BLaER1 treated with 17β-estradiol and CSF1 and Interleukin-3, amounts not matched to agents 10 nM and 100 nM (cell line): ENCODE measurements at regions not wholly inside any gene's neighbourhood (a gene's known extent, or its start where the extent isn't known, plus 50 kb on each side); places are given as distances from the start of the nearest gene placed in this dataset.

ENCODE experiments used
- H3K27ac ChIP-seq, 11 experiments: shearing (Covaris generic); formaldehyde crosslinking; 2 replicates each; pipeline ENCODE4 v1.8.1; 2022
- H3K27me3 ChIP-seq, 11 experiments: shearing (Covaris generic); formaldehyde crosslinking; 2 replicates each; pipeline ENCODE4 v1.8.1; 2022
- H3K36me3 ChIP-seq, 11 experiments: shearing (Covaris generic); formaldehyde crosslinking; 2 replicates each; pipeline ENCODE4 v1.8.1; 2022
- H3K4me1 ChIP-seq, 10 experiments: shearing (Covaris generic); formaldehyde crosslinking; 2 replicates each; pipeline ENCODE4 v1.8.1; 2022
- H3K4me2 ChIP-seq, 11 experiments: shearing (Covaris generic); formaldehyde crosslinking; 2 replicates each; pipeline ENCODE4 v1.8.1; 2022
- H3K4me3 ChIP-seq, 10 experiments: shearing (Covaris generic); formaldehyde crosslinking; 2 replicates each; pipeline ENCODE4 v1.8.1; 2022
- H3K9ac ChIP-seq, 11 experiments: shearing (Covaris generic); formaldehyde crosslinking; 2 replicates each; pipeline ENCODE4 v1.8.1; 2022
- H3K9me3 ChIP-seq, 11 experiments: shearing (Covaris generic); formaldehyde crosslinking; replicated peaks in 1 of 11; 2 replicates each; pipeline ENCODE4 v1.8.1; 2022
- H4K20me1 ChIP-seq, 11 experiments: shearing (Covaris generic); formaldehyde crosslinking; 2 replicates each; pipeline ENCODE4 v1.8.1; 2022
- Cebpa-rat ChIP-seq, 11 experiments: shearing (Covaris generic); IDR thresholded peaks; 2 replicates each; pipeline ENCODE4 v1.8.1; 2022

- Histone ChIP-seq H3K4me2 (no peak overlapping the region), H4K20me1 (no peaks in the 10 kb centered on the region), H3K4me3 (no peak overlapping the region), H3K36me3 (no peaks in the 10 kb centered on the region), H3K4me1 (peaks cover 0 to 8% (median 0%) of the 10 kb centered on the region in 10 experiments; a peak in 3 of 20 replicates), H3K27ac (no peak overlapping the region), H3K9ac (no peak overlapping the region), H3K27me3 (no peaks in the 10 kb centered on the region), H3K9me3 (peaks cover 0 to 9% (median 0%) of the 10 kb centered on the region in 11 experiments; a peak in 1 of 22 replicates)
- no peak for TF ChIP-seq Cebpa-rat (IDR thresholded peaks at IDR 0.05)
Observed at GRCh38 chr14:80323038-80323665, 111.8 kb upstream of the DIO2 start.

GRCh38 chr14:80316441-80316840 is 105.1 kb upstream of the DIO2 start:
- no peaks in the 10 kb centered on the region for H3K36me3 ChIP-seq
- peaks cover 0 to 9% (median 0%) of the 10 kb centered on the region in 11 experiments; a peak in 2 of 22 replicates for H3K9me3 ChIP-seq
- no peaks in the 10 kb centered on the region for H4K20me1 ChIP-seq
- no peak overlapping the region for H3K9ac ChIP-seq
- H3K27me3 ChIP-seq, result no peaks in the 10 kb centered on the region
- H3K27ac ChIP-seq, result no peak overlapping the region
- H3K4me2 ChIP-seq, result no peak overlapping the region
- no peak for TF ChIP-seq Cebpa-rat (IDR thresholded peaks at IDR 0.05)
- H3K4me3 ChIP-seq, result no peak overlapping the region
- peaks cover 0 to under 1% (median 0%) of the 10 kb centered on the region in 10 experiments; a peak in 4 of 20 replicates for H3K4me1 ChIP-seq

GRCh38 chr14:80315681-80316080 is 104.4 kb upstream of the DIO2 start:
- TF ChIP-seq Cebpa-rat (IDR thresholded peaks at IDR 0.05), result no peak
- H3K4me3 ChIP-seq, result no peak overlapping the region
- no peaks in the 10 kb centered on the region for H3K36me3 ChIP-seq
- H3K4me1 ChIP-seq, result peaks cover 0 to 9% (median 7%) of the 10 kb centered on the region in 10 experiments; a peak in 10 of 20 replicates
- no peak overlapping the region for H3K4me2 ChIP-seq
- H3K9ac ChIP-seq, result no peak overlapping the region
- H3K27me3 ChIP-seq, result no peaks in the 10 kb centered on the region
- peaks cover 0 to 9% (median 0%) of the 10 kb centered on the region in 11 experiments; a peak in 2 of 22 replicates for H3K9me3 ChIP-seq
- no peaks in the 10 kb centered on the region for H4K20me1 ChIP-seq
- no peak overlapping the region for H3K27ac ChIP-seq

GRCh38 chr14:80313806-80314205 is 102.5 kb upstream of the DIO2 start:
- no peak overlapping the region for H3K27ac ChIP-seq
- H3K4me3 ChIP-seq, result no peak overlapping the region
- peaks cover 0 to 12% (median 10%) of the 10 kb centered on the region in 10 experiments; a peak in 10 of 20 replicates for H3K4me1 ChIP-seq
- peaks cover 0 to 3% (median 0%) of the 10 kb centered on the region in 11 experiments; a peak in 1 of 22 replicates for H3K9me3 ChIP-seq
- TF ChIP-seq Cebpa-rat (IDR thresholded peaks at IDR 0.05), result no peak
- no peaks in the 10 kb centered on the region for H4K20me1 ChIP-seq
- H3K4me2 ChIP-seq, result no peak overlapping the region
- H3K36me3 ChIP-seq, result no peaks in the 10 kb centered on the region
- H3K27me3 ChIP-seq, result no peaks in the 10 kb centered on the region
- no peak overlapping the region for H3K9ac ChIP-seq

- H3K27ac ChIP-seq, result peak overlapping the region in 1 of 11 experiments; percentile 10; a peak in 1 of 22 replicates
- H3K4me3 ChIP-seq, result no peak overlapping the region
- no peak overlapping the region for H3K9ac ChIP-seq
- H4K20me1 ChIP-seq, result no peaks in the 10 kb centered on the region
- H3K36me3 ChIP-seq, result no peaks in the 10 kb centered on the region
- TF ChIP-seq Cebpa-rat (IDR thresholded peaks at IDR 0.05), result no peak
- peaks cover 0 to 3% (median 0%) of the 10 kb centered on the region in 11 experiments; a peak in 1 of 22 replicates for H3K9me3 ChIP-seq
- peak overlapping the region in 8 of 11 experiments; percentile 16 to 48 (median 38); a peak in 14 of 22 replicates for H3K4me2 ChIP-seq
- H3K27me3 ChIP-seq, result no peaks in the 10 kb centered on the region
- peaks cover 0 to 15% (median 10%) of the 10 kb centered on the region in 10 experiments; a peak in 10 of 20 replicates for H3K4me1 ChIP-seq
Observed at GRCh38 chr14:80310938-80311750, 99.8 kb upstream of the DIO2 start.

- no peak for TF ChIP-seq Cebpa-rat (IDR thresholded peaks at IDR 0.05)
- Histone ChIP-seq H4K20me1 (no peaks in the 10 kb centered on the region), H3K9ac (no peak overlapping the region), H3K27ac (no peak overlapping the region), H3K4me2 (no peak overlapping the region), H3K36me3 (no peaks in the 10 kb centered on the region), H3K4me1 (peaks cover 0 to 4% (median 0%) of the 10 kb centered on the region in 10 experiments; a peak in 1 of 20 replicates), H3K4me3 (no peak overlapping the region), H3K27me3 (no peaks in the 10 kb centered on the region), H3K9me3 (no peaks in the 10 kb centered on the region)
Observed at GRCh38 chr14:80304125-80304766, 92.9 kb upstream of the DIO2 start.

- no peaks in the 10 kb centered on the region for H3K36me3 ChIP-seq
- peaks cover 0 to 4% (median 0%) of the 10 kb centered on the region in 11 experiments; a peak in 2 of 22 replicates for H3K9me3 ChIP-seq
- no peaks in the 10 kb centered on the region for H3K27me3 ChIP-seq
- H3K4me2 ChIP-seq, result no peak overlapping the region
- no peaks in the 10 kb centered on the region for H4K20me1 ChIP-seq
- no peak overlapping the region for H3K4me3 ChIP-seq
- H3K4me1 ChIP-seq, result no peaks in the 10 kb centered on the region
- H3K27ac ChIP-seq, result no peak overlapping the region
- no peak for TF ChIP-seq Cebpa-rat (IDR thresholded peaks at IDR 0.05)
- no peak overlapping the region for H3K9ac ChIP-seq
Observed at GRCh38 chr14:80300351-80300750, 89.0 kb upstream of the DIO2 start.

GRCh38 chr14:80298491-80299017 is 87.2 kb upstream of the DIO2 start:
- no peak overlapping the region for H3K4me2 ChIP-seq
- H3K4me1 ChIP-seq, result no peaks in the 10 kb centered on the region
- no peak overlapping the region for H3K27ac ChIP-seq
- no peak overlapping the region for H3K9ac ChIP-seq
- no peak for TF ChIP-seq Cebpa-rat (IDR thresholded peaks at IDR 0.05)
- no peaks in the 10 kb centered on the region for H4K20me1 ChIP-seq
- H3K36me3 ChIP-seq, result no peaks in the 10 kb centered on the region
- H3K4me3 ChIP-seq, result no peak overlapping the region
- no peaks in the 10 kb centered on the region for H3K27me3 ChIP-seq
- peaks cover 0 to 4% (median 0%) of the 10 kb centered on the region in 11 experiments; a peak in 2 of 22 replicates for H3K9me3 ChIP-seq
